ACC112 (cell line): ENCODE measurements at regions not wholly inside any gene's neighbourhood (a gene's known extent, or its start where the extent isn't known, plus 50 kb on each side); places are given as distances from the start of the nearest gene placed in this dataset.
A peak's percentile ranks its signal among the peaks of the same experiment; 100 is the strongest.
"Not testable (repeated sequence)": the region's sequence is repeated elsewhere in the genome, so short reads cannot be mapped to it uniquely, and the experiment has no call there.

Source experiments
- H2AFZ ChIP-seq: fragments of 200-600 bp; sonication (generic); one replicate; pipeline ENCODE4 v1.6.0; 2017; ENCODE audit warnings: antibody characterized with exemption, low read length; ENCODE audit not compliant: unreplicated experiment
- H3K27ac ChIP-seq: fragments of 200-600 bp; sonication (generic); 2 replicates; pipeline ENCODE4 v1.5.1; 2014; ENCODE audit warnings: low read depth, mild to moderate bottlenecking, antibody characterized with exemption, low read length, moderate library complexity
- H3K27me3 ChIP-seq: fragments of 200-600 bp; sonication (generic); 2 replicates; pipeline ENCODE4 v1.6.1; 2014; ENCODE audit warnings: mild to moderate bottlenecking, antibody characterized with exemption, low read length, moderate library complexity, mixed read lengths; ENCODE audit not compliant: insufficient read depth
- H3K36me3 ChIP-seq: fragments of 200-600 bp; sonication (generic); 2 replicates; pipeline ENCODE4 v1.6.1; 2016; ENCODE audit warnings: mild to moderate bottlenecking, antibody characterized with exemption, low read length, moderate library complexity, mixed read lengths; ENCODE audit not compliant: insufficient read depth
- H3K4me1 ChIP-seq: fragments of 200-600 bp; sonication (generic); one replicate; pipeline ENCODE4 v1.6.1; 2016; ENCODE audit warnings: low read length, mixed read lengths; ENCODE audit not compliant: insufficient read depth, unreplicated experiment, control insufficient read depth
- H3K4me3 ChIP-seq: fragments of 200-600 bp; sonication (generic); 2 replicates; pipeline ENCODE4 v1.5.1; 2014; ENCODE audit warnings: mild to moderate bottlenecking, low read depth, low read length
- H3K79me2 ChIP-seq: fragments of 200-600 bp; sonication (generic); one replicate; pipeline ENCODE4 v1.6.0; 2016; ENCODE audit warnings: low read length; ENCODE audit not compliant: control insufficient read depth, unreplicated experiment, insufficient read depth

DNA sequence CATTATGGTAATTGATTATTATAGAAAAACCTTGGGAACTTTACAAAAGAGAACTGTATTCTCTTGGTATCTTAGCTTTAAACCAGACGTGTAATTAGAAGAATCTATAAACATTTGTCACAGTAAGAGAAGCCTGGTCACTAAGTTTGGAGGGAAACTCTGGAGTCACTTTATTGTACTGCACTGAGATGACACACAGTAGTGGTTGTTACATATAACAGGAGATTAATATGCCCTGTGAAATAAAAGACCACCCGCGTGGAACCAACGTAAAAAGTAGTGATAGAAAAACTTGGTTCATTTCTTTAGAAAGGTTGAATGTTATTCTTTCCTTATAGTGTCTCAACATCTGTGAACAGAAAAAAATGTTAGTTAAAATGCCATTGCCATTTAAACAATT, 416.1 kb downstream of the MDFIC start:
- Histone ChIP-seq H3K79me2 (no peaks in the 10 kb centered on the region), H2AFZ (no peak overlapping the region), H3K27ac (no peak overlapping the region), H3K4me1 (peaks cover 9% of the 10 kb centered on the region), H3K36me3 (no peaks in the 10 kb centered on the region), H3K27me3 (no peaks in the 10 kb centered on the region), H3K4me3 (no peak overlapping the region)

DNA sequence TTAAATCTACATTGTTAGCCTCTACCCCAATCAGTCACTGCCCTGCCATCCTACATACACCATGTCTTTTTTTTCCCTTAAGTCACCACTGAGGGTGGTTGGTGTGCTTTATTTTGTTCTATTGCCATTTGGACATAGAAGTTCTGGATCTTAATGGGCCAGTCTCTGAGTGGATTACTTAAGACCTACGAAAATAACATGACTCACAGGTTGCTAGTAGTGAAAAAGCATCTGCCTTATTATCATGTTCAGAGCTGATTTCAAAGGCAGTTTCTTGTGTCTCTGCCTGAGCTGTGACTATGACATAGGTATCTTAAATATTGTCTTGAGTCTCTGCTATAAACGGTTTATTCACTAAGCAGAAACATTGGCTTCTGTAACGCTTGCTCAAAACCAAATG, 410.8 kb downstream of the MDFIC start:
- H3K27ac ChIP-seq = no peak overlapping the region
- no peak overlapping the region for H2AFZ ChIP-seq
- H3K36me3 ChIP-seq = no peaks in the 10 kb centered on the region
- H3K27me3 ChIP-seq = no peaks in the 10 kb centered on the region
- H3K79me2 ChIP-seq = no peaks in the 10 kb centered on the region
- no peaks in the 10 kb centered on the region for H3K4me1 ChIP-seq
- no peak overlapping the region for H3K4me3 ChIP-seq

DNA sequence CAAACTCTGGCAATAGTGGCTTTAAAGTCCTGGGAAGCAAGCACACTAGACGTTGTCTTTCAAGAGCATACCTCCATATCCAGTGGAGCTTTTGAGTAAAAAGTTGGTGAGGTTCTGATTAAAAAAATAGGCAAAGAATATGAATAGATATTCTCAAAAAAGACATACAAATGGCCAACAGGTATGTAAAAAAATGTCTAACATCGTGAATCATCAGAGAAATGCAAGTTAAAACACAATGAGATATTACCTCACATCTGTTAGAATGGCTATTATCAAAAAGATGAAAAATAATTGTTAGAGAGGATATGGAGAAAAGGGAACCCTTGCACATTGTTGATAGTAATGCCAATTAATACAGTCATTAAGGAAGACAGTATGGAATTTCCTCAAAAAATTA, 407.1 kb downstream of the MDFIC start:
- Histone ChIP-seq H3K4me1 (no peaks in the 10 kb centered on the region), H3K79me2 (no peaks in the 10 kb centered on the region), H3K27me3 (no peaks in the 10 kb centered on the region), H2AFZ (no peak overlapping the region), H3K36me3 (no peaks in the 10 kb centered on the region), H3K4me3 (no peak overlapping the region), H3K27ac (no peak overlapping the region)

DNA sequence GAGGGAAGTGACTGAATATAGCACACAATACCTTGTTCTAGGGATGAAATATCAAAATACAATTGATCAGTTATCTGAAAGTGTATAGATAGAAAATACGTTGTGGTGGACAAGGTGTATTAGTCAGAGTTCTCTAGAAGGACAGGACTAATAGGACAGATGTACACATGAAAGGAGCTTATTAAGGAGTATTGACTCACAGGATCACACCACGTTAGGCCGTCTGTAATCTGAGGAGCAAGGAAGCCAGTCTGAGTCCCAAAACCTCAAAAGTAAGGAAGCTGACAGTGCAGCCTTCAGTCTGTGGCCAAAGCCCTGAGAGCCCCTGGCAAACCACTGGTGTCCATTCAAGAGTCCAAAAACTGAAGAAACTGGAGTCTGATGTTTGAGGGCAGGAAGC, 406.1 kb downstream of the MDFIC start:
- Histone ChIP-seq H3K4me3 (no peak overlapping the region), H3K27me3 (no peaks in the 10 kb centered on the region), H3K4me1 (no peaks in the 10 kb centered on the region), H3K79me2 (no peaks in the 10 kb centered on the region), H2AFZ (no peak overlapping the region), H3K36me3 (no peaks in the 10 kb centered on the region), H3K27ac (no peak overlapping the region)

DNA sequence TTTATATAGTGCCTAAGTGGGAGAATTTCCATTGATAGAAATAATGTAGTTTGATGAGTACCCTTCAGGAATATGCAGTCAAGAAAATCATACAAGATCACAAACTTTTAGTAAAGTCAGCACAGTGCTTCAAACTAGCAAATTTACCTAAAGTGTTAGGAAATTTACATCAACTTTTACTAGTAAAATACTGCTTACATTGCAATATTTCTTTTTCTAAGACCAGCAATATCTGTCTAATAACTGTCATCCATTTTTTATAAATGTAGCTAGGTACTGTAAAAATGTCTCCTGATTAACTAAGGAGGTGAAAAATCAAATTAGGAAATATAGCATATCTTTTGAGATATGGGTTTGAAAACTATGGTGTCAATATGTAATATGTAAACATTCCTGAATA, 405.4 kb downstream of the MDFIC start:
- Histone ChIP-seq H3K79me2 (no peaks in the 10 kb centered on the region), H3K27me3 (no peaks in the 10 kb centered on the region), H3K4me3 (no peak overlapping the region), H2AFZ (no peak overlapping the region), H3K4me1 (no peaks in the 10 kb centered on the region), H3K27ac (no peak overlapping the region), H3K36me3 (no peaks in the 10 kb centered on the region)

DNA sequence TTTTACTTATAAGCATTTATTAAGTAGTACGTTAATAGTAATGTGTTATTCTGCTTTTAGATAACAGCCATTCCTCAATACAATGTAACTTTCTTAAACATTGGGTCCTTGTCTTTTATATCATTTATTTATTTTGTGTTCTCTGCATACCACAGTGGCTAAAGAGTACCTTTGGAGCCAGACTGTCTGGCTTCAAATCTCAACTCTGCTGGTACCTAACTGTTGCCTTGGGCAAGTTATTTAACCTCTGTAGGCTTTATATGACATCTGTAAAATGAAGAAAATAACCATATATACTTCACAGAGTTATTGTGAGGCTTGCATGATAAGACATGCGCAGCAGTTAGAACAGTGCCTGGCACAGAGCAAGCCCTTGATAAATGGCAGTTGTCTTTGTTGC, 397.6 kb downstream of the MDFIC start:
- H3K36me3 ChIP-seq = no peaks in the 10 kb centered on the region
- H3K4me1 ChIP-seq = no peaks in the 10 kb centered on the region
- H3K4me3 ChIP-seq = no peak overlapping the region
- no peak overlapping the region for H3K27ac ChIP-seq
- no peaks in the 10 kb centered on the region for H3K27me3 ChIP-seq
- H2AFZ ChIP-seq = no peak overlapping the region
- no peaks in the 10 kb centered on the region for H3K79me2 ChIP-seq

DNA sequence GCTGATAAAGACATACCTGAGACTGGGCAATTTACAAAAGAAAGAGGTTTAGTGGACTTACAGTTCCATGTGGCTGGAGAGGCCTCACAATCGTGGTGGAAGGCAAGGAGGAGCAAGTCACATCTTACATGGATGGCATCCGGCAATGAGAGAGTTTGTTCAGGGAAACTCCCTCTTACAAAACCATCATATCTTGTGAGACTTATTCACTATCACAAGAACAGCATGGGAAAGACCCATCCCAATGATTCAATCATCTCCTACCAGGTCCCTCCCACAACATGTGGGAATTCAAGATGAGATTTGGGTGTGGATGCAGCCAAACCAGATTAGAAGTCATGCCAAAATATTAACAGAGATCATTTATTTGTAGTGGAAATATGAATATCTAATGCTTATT, 388.4 kb downstream of the MDFIC start:
- not testable (repeated sequence) for H3K36me3 ChIP-seq, H3K27me3 ChIP-seq, H3K4me3 ChIP-seq, H3K79me2 ChIP-seq, H3K4me1 ChIP-seq, H3K27ac ChIP-seq, H2AFZ ChIP-seq

DNA sequence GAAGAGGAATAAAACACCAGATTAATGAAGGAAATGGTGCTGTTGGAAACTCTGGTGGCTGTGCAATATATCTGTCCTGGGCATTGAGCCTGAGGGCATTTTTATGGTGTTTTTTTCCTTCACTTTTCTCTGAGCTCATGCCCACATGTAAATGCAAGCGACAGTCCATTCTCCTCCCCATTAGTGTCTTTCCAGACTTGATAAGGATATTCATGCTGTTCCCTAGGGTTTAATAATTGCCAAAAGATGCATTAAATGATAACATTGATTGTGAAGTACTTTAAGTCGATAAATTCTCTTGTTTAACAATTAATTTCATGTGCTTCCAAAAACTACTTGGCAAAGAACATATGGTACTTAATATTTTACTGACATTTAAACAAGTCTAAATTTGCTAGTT, 384.7 kb downstream of the MDFIC start:
- no peak overlapping the region for H3K27ac ChIP-seq
- no peaks in the 10 kb centered on the region for H3K4me1 ChIP-seq
- no peak overlapping the region for H3K4me3 ChIP-seq
- H3K27me3 ChIP-seq = no peaks in the 10 kb centered on the region
- no peaks in the 10 kb centered on the region for H3K79me2 ChIP-seq
- H2AFZ ChIP-seq = no peak overlapping the region
- H3K36me3 ChIP-seq = no peaks in the 10 kb centered on the region

DNA sequence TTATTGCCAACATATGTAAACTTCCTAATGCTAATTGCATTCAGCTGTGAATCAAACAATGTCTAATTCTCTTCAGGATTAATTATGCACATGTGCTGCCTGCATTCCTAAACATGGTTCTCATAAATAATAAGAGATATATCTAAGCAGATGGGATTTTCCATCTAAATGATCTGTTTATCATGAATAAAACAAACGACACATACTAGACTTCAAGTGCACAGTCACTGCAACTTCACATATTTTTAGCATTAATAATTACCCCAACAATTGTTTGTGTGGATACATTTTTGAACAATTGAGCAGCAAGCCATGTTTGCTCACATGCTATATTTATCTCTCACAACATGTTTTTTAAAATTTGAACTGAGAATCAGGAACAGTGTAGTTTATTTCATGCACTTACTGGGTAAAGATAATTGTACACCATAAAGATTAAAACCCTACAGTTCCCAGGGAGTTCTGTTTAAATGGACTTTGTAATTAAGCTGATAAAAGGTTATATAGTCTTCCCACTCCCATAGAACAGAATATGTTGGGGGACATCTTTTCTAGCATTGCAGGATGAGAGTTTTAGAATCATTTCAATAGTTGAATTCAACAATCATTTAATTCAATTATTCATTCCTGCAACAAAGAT, 378.5 kb downstream of the MDFIC start:
- no peak overlapping the region for H3K27ac ChIP-seq
- H3K27me3 ChIP-seq = no peaks in the 10 kb centered on the region
- H2AFZ ChIP-seq = peak overlapping the region; percentile 66
- H3K4me3 ChIP-seq = no peak overlapping the region
- no peaks in the 10 kb centered on the region for H3K36me3 ChIP-seq
- H3K79me2 ChIP-seq = no peaks in the 10 kb centered on the region
- H3K4me1 ChIP-seq = peaks cover 25% of the 10 kb centered on the region

DNA sequence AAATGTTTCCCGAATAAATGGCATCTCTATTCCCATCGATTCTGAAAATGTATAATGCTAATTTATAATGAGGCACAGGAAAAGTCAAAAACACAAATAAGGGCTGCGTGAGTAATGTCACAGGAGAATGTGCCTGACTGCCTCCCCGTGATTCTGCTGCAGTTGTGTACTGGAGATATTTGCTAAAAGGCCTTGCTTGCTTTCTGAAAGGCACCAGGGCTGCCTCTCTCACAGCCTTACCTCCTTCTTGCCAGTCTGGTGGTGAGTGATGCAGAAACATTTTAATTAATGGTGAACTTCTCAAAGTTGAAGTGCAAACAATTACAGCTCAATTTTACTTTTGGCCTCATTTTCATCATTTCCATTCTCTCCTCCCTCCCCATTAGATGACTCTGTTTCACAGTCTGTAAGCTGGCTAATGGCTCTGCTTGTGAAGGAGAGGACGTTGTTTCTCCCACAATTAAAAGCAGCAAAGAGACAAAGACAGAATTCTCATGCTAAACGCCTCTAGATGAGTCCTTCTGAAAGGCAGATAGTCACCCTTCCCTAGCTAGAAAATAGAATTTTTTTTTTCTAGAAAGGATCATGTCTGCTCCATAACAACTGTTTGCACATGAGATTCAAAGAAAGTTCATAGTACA, 377.6 kb downstream of the MDFIC start:
- H3K36me3 ChIP-seq = no peaks in the 10 kb centered on the region
- H2AFZ ChIP-seq = peak overlapping the region; percentile 66
- H3K4me1 ChIP-seq = peaks cover 25% of the 10 kb centered on the region
- H3K27me3 ChIP-seq = no peaks in the 10 kb centered on the region
- H3K4me3 ChIP-seq = no peak overlapping the region
- H3K27ac ChIP-seq = no peak overlapping the region
- no peaks in the 10 kb centered on the region for H3K79me2 ChIP-seq

DNA sequence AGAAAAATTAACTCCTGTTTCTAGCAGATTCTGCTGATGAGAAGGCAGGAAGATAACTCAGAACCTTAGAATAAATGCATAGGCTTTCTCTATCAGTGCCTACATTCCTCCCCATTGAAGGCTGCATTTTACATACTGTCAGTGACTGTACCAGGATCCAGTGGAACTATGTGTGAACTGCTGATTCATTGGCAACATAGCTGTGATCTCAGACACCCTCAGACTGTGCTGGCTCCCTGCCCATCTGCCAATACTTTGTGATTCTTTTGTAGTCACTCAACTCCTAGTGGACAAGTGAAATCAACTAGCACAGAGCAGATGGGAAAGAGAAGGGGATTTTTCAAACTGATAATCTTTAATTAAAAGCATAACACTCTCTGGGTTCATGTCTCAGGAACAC, 375.8 kb downstream of the MDFIC start:
- H3K27me3 ChIP-seq = no peaks in the 10 kb centered on the region
- no peak overlapping the region for H2AFZ ChIP-seq
- no peaks in the 10 kb centered on the region for H3K36me3 ChIP-seq
- no peak overlapping the region for H3K4me3 ChIP-seq
- peaks cover 34% of the 10 kb centered on the region for H3K4me1 ChIP-seq
- no peaks in the 10 kb centered on the region for H3K79me2 ChIP-seq
- H3K27ac ChIP-seq = no peak overlapping the region
